ENCODE measurements at regions not wholly inside any gene's neighbourhood (a gene's known extent, or its start where the extent isn't known, plus 50 kb on each side); places are given as distances from the start of the nearest gene placed in this dataset.

DNA sequence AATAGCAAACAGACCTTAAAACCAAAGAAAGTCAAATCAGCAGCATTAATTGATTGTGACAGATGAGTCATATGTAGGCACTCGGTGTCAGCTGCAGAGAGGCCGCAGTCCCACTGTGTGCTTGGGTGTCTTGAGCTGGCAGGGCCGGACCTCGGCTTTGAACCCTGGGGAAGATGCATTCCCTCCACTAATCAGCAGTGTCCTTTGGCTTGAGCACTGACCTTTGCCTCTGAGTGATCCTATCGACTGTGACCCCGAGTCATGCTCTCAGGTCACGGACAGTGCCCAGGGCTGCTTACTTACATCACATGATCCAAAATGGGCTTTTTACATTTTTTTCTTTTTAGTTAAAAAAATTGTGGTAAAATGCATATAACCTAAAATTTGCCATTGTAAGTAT, 188.7 kb downstream of the GADD45G start:
- TF ChIP-seq EP300 (IDR thresholded peaks at IDR 0.05; ENCODE audit: borderline replicate concordance in 1 of 2, control insufficient read depth in 1 of 2, low read depth in 2 of 2, low read length in 2 of 2) (no peak), HDAC2 (IDR thresholded peaks at IDR 0.05) (no peak), SREBF2 (IDR thresholded peaks at IDR 0.05; ENCODE audit: low read length) (no peak), IRF3 (IDR thresholded peaks at IDR 0.05) (no peak), POLR2A (IDR thresholded peaks at IDR 0.05; ENCODE audit: low read depth, low read length) (no peak), CBFB (IDR thresholded peaks at IDR 0.05; ENCODE audit: low read depth) (no peak), MYC (IDR thresholded peaks at IDR 0.05; ENCODE audit: insufficient read depth, insufficient read length, insufficient replicate concordance, low read length, severe bottlenecking) (no peak), CEBPB (IDR thresholded peaks at IDR 0.05; ENCODE audit: borderline replicate concordance in 1 of 2, low read depth in 2 of 2, low read length in 2 of 2) (no peak), NR2F1 (conservative IDR thresholded peaks at IDR 0.05) (0 out of 2 replicates have a peak, but pooled peaks have one; percentile 40), STAT3 (IDR thresholded peaks at IDR 0.05; ENCODE audit: low read depth, low read length) (no peak), RB1 (IDR thresholded peaks at IDR 0.05; ENCODE audit: borderline replicate concordance) (no peak), ZSCAN29 (IDR thresholded peaks at IDR 0.05) (no peak)
- TF ChIP-seq, protein P1, sequence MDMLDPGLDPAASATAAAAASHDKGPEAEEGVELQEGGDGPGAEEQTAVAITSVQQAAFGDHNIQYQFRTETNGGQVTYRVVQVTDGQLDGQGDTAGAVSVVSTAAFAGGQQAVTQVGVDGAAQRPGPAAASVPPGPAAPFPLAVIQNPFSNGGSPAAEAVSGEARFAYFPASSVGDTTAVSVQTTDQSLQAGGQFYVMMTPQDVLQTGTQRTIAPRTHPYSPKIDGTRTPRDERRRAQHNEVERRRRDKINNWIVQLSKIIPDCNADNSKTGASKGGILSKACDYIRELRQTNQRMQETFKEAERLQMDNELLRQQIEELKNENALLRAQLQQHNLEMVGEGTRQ (IDR thresholded peaks at IDR 0.05; ENCODE audit: borderline replicate concordance, low read depth, low read length), result no peak
- TF ChIP-seq, protein P2, sequence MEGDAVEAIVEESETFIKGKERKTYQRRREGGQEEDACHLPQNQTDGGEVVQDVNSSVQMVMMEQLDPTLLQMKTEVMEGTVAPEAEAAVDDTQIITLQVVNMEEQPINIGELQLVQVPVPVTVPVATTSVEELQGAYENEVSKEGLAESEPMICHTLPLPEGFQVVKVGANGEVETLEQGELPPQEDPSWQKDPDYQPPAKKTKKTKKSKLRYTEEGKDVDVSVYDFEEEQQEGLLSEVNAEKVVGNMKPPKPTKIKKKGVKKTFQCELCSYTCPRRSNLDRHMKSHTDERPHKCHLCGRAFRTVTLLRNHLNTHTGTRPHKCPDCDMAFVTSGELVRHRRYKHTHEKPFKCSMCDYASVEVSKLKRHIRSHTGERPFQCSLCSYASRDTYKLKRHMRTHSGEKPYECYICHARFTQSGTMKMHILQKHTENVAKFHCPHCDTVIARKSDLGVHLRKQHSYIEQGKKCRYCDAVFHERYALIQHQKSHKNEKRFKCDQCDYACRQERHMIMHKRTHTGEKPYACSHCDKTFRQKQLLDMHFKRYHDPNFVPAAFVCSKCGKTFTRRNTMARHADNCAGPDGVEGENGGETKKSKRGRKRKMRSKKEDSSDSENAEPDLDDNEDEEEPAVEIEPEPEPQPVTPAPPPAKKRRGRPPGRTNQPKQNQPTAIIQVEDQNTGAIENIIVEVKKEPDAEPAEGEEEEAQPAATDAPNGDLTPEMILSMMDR (IDR thresholded peaks at IDR 0.05 in 2 of 3, conservative IDR thresholded peaks at IDR 0.05 in 1 of 3; ENCODE audit: control insufficient read depth in 2 of 3, extremely low read depth in 1 of 3, insufficient read depth in 1 of 3, low read depth in 3 of 3, low read length in 3 of 3), result no peak
